HG03571 (cell line): ENCODE measurements at regions not wholly inside any gene's neighbourhood (a gene's known extent, or its start where the extent isn't known, plus 50 kb on each side); places are given as distances from the start of the nearest gene placed in this dataset.

Source experiments
- ATAC-seq: cut with Tn5 transposase; IDR thresholded peaks from one replicate; pipeline ENCODE4 v1.9.1; 2021; ENCODE audit not compliant: unreplicated experiment

DNA sequence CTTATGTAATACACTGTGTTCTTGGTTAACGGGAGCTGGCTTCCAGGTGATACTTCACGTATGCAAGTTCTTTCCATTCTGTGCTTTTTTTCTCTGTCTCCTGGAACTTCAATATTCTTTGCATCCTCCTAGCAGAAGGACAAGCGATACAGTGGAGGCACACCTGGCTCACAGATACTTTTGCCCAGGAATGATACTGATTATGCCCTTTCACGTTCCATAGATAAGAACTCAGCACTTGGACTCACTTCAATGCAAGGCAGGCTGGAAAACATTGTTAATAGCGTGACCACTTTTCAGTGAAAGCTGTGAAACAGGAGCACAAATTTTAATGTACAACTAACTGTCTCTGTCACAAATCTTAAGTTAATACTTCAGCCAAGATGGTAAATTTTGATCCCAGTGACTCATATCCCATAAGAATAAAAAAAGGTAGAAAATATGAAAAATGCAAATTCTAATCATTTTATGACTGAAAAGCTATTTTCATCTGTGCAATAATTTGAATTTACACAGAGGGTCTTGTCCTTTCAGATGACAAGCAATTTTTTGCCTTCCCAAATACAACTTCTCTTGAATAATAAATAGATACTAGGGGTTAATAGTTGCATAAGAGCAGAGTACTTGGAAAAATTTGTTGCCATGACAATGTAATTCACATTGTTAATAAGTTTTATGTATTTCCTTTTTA is 919.0 kb downstream of the GALC start:
- ATAC-seq = no peak

DNA sequence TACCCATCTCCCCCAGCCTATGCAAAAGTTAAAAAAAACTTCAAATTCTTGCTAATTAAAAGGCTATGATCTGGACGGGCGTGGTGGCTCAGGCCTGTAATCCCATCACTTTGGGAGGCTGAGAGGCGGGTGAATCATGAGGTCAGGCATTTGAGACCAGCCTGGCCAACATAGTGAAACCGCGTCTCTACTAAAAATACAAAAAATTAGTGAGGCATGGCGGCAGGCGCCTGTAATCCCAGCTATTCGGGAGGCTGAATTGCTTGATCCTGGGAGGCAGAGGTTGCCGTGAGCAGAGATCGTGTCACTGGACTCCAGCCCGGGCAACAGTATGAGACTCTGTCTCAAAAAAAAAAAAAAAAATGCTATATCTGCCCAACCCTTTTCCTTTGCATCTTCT is 925.4 kb downstream of the GALC start:
- no peak for ATAC-seq

DNA sequence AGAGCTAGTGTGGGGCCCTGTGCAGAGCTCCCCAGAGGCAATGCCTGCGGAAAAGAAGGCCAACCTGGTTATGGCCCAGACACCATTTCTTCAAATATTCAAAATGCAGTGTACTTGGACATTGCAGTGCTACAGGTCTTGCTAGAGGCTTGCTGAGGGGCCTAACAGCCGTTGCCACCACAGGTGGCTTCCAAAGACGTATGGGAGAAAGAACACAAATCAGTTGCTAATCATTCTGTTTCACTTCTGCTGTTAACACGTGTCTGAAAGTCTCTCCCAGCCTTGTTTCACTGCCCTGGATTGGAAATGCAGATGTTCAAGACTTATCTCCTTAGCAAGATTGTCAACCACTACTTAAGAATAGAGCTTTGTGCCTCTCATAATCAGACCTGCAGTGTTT is 925.9 kb downstream of the GALC start:
- ATAC-seq = no peak

DNA sequence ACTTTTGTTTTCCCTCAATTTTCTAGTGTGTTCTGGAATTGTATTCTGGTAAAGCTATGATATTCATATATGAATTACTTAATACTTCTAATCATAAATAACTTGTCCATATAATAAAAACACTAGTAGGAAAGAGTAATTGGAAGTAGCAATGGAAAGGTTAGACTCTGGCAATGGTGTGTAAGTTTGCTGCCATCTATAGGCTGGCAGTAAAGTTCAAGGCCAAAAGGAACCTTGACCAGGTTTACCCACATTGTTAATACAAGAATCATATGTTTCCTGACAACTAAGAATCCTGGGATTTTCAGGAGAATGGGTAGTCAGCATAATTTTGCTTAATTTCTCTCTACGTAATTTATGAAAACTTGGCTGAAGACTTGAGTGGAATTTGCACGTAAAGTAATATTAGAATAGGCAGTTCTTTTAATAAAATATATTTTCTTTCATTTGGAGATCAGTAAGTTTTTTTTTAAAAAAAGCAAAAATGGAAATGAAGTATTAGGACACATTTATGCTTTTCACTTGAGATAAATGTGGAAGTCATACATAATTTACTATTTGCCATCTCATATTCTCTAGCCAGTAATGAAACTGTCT is 926.7 kb downstream of the GALC start:
- no peak for ATAC-seq

DNA sequence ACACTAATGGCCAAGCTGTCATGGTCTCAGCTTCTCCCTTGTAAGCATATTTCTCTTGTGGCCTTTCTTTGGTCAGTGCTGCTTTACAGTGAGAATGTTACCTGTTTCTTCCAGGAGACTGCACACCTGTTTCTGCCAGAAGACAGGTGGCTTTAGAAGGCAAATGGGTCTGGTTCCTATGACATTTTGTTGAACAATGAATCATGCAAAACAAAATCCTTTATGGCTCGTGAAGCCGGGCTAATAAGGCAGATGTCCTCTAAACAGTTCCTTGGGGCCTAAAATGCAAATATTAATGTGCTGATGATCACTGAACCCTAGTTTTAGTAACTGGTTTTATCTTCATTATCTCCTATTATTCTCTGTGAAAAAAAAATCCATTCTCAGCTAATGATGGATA is 927.6 kb downstream of the GALC start:
- ATAC-seq = no peak

DNA sequence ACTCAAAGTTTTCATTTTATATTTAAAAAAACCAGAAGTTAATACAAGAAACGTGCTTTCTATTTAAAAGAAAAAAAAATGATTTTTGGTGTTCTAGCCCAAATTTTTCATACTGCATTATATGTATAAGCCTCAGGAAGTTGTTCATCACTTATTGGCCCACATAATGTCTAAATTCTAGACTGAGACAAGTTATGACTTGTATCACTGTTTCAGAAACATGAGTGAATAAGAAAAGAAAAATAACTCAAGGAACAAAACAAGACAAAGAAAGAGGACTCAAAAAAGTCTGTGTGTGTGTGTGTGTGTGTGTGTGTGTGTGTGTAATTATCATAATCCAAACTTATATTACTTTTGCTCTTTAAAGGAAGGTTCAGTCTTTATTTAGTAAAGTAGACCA is 929.8 kb downstream of the GALC start:
- no peak for ATAC-seq

DNA sequence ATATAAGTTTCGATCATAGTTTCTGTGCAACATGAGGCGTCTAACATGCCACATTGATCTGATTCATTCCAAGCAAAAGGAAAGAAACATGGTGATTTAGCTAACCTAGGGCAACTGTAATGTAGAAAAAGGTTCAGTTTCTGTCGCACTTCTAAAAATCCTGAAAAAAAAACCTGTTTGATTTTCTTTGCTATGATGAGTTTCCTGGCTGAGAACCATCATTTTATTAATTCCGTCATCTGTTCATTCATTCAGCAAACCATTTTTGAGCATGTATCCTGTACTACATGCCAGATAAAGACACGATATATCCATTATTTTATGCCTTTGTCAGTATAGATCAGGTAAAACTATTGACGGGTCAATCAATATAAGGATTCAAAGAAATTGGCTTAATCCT is 932.6 kb downstream of the GALC start:
- no peak for ATAC-seq

DNA sequence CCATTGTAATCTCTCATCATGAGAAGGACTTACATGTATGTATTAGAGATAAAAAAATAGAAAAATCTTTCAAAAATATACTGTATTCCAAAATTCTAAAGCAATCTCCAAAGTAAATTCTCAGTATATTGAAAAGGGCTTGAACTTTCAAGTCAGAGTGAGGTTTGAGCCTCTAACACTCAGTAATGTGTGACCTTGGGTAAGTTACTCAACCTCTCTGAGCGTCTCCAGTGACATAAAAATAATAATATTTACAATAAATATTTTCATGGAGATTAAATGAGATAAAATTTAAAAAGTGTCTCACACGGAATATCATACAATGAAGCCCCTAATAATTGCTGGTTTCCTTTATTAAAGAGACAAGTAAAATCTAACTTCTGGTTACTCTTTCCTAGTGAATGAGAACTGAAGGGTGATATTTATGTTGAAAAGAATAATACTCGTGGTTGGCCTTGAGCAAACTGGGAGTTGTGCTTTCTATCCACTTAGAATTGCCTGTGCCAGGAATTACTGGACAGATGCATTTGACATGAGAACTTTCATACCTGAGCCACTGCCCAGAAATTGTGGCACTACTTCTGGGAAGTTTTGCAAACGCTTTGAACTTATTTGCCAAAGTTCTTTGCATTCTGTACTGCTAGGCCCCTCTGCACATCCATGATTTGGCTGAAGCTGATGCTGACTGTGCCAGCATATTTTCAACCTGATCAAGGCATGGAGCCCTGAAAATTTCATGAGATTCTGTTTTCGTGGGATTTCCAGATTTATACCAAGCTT is 933.7 kb downstream of the GALC start:
- no peak for ATAC-seq

DNA sequence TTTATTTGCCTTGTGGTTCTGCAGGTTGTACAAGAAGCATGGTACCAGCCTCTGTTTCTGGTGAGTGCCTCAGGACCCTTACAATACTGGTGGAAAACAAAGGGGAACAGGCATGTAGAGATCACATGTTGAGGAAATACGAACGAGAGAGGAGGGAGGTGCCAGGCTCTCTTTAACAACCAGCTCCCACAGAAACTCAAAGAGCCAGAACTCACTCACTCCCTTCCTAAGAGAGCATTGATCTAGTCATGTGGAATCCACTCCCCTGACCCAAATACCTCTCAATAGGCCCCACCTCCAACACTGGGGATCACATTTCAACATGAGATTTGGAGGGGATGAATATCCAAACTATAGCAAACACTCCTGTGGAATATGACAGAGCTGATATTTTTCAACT is 938.0 kb downstream of the GALC start:
- ATAC-seq = no peak

DNA sequence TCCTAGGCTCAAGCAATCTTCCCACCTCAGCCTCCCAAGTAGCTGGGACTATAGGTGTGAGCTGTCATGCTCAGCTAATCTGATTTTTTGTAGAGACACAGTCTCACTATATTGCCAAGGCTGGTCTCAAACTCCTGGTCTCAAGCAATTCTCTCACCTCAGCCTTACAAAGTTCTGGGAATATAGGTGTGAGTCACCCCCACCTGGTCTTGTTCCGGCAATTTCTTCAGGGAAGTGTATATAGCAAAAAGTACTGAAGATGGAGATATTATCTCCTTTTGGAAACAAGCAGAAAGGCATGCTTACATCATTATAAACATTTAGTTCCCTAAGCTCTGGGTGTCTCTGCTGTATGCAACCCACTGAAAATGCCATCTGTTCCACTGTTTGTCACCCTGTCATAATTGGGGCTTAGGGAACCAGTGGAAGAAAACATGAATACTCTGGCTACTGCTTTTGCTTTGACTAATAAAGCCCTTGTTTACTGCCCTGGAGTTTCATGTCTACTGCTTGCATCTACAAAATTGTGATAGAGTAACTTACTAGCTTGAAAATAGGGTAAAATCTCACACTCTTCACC is 940.2 kb downstream of the GALC start:
- ATAC-seq = no peak

DNA sequence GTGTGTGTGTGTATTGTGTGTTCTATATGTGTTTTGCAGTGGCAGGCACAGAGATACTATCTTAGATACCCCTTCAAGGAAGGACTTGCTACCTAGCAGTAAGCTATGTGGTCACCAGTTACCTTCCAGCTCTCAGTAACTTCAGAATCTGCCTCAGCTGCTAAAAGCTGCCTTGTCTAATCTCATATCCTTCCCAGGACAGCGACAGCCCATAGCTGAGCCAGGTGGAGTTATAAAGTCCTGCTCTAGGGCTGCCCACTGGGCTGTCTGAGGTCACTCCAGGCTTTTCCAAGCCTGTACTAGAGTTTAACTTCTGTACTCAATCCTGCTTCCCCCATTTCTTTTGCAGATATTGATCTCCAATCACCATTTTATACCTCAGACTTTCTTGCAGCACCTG is 942.6 kb downstream of the GALC start:
- no peak for ATAC-seq

DNA sequence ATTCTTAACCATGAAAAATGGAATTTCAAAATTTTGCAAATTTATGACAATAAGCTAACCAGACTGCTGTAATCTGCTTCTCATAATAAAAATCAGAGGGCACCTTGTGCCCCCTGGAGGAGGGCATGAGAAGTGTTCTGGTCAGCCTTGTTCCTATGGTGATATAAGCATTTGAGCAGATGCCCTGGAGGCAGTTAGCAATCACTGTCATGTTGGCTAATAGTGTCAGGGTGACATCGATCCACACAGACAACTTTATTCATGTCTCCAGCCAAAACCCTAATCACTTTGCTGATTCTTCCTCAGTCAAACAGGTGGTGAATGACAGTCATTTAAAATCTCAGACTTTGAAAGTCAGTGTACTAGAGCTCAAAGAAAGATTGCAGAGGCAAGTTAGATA is 943.0 kb downstream of the GALC start:
- ATAC-seq = no peak

DNA sequence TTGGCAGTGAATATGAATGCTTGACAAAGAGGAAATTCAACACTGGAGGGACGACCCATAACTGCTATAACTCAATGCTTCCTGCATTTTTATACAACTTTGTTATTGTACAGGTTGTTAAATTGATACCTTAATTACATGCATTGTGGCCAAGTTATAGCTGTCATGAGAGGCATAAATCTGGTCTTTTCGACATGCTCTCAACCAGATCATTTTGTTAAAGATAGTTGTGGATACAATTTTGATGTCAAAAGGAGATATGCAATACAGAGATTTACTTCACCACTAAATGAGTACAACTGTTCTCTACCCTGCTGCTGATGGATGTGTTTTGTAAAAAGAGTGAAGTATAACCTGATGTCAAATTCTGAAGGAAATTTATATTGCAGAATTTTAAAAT is 946.0 kb downstream of the GALC start:
- ATAC-seq = no peak

DNA sequence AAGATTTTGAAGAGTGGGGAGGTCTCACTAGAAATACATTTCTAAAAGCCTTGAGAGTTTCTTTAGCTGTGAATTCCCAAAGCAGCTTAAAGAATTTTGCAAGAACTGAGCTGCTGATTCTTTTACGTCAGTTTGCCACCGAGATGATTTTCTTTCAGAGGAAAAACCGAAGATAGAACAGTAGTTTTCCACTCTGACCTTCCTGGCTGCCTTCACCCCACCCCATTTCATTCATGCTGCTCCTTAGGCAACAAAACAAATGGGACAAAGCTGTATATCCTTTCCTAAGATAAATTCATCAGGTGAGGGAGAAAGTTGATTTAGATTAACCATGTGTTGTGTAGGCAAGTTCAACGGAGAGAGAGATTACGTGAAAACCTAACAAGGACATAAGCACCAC is 947.0 kb downstream of the GALC start:
- ATAC-seq = no peak

DNA sequence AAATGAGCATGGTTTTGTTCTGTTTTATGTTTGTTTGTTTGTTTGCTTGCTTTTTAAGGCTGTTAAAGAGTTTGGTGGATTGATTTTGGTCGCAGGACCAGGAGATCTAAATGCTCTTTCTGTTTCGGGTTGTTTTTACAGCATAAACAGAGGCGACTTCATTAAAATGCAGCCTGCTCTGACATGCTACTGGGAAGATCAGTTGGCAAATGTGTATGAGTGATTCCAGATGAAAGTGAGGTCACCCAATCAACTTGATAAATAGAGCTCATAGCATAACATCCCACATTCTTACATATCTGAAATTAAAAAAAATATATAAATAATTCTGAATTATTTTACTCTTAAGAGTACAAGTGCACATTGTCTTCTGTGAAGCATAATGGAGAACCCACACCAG is 947.7 kb downstream of the GALC start:
- ATAC-seq = no peak

DNA sequence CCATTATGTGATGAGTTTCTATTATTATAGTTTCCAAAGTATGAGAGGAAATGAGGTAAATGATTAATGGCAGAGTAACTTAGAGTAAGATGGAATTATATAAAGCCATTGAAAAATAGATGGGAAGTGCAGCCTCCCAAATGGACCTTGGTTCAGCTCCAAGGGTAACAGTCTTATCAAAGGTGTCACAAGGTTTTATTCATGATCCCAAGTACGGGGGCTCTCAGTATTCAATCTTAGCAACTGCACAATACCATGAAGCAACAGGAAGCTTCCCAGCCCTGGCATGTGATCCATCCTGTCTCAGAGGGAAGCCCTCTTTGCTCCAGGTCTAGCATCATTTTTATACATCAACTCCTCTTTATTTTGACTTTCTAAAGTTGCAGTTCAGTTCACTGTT is 948.2 kb downstream of the GALC start:
- no peak for ATAC-seq

DNA sequence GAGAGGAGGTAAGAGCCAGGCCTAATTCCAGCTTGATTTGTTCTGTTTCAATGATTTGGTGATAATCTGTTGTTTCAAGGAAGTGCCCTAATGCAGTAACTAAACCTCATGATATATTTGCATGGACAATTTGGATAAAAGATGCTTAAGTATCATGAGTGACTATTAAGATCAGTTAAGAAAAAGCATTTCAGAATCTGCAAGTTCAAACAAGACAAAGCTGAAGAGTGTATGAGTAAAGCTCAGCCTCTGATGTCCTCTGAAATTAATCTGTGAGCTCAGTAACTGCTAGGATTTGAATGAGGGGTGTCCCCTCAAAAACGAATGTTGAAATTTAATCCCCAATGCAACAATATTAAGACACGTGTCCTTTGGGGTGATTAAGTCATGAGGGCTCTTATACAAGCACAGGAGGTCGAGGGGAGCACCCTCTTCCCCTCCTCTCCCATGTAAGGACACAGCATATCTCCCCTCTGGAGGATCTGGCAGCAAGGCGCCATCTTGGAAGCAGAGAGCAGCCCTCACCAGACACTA is 949.2 kb downstream of the GALC start:
- ATAC-seq = no peak

DNA sequence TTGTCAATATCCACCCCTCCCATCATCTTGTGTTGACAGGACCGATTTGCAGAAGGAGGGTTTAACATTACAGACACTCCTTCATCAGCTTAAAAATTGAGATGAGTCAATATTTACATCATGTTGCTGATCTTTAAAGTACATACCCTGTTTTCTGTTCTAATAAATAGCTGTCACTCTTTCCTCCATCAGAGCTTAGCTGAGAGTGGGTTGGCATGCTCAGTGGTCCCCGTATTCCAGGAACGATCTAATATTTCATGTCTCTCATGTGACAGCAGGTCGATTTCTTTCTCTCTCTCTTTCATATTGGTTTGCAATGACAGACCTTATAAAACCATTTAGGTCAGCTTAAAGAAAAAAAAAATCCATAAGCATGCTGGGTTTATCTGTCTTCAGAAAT is 950.6 kb downstream of the GALC start:
- ATAC-seq = no peak

DNA sequence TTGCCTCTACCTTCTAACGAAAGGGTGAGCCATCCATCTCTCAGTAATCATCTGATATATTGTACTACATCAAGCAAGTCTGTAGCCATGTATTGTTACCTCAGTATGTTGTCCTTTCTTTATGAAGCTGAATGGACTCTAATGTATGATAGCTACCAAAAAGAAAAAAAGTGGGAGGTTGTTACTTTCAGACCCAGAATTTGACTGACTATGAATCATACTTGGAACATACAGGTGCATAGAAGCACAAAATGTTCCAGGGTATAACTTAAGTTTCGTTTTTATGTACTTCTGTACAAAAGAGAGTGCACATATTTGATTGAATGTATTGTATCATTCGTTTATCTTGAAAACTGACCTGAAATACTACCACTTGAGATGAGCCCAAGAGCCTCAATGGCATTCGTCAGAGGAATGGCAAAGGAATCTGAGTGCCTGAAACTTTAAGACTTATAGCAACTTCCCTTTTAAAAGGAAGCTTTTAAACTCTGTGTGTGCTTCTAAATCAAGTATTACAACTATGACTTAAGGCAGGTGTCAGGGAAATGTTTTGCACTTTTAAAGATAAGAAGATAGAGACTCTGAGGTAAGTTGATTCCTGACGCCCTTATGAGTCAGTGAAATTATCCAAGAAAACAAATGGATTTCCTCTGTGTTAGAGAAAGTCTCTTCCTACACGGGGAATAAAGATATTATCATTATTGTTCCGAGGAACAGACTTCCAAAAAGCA is 951.5 kb downstream of the GALC start:
- ATAC-seq = no peak

DNA sequence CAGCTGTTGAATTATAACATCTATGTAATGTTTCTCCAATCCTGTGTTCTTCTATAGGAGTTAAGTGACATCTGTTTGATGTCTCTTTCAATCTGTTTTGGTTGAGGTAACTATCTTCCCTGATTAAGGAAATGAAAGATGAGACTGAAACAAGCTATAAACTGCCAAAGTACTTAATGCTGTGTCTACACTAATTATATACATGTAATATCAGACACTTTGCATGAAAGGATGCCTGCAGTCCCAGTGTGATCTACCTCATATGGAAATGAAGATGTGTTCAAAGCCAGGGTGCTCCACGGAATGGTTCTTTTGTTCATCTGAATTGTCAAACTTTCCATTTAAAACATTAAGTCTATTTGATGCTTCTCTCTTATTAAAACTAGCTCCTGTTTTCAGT is 958.3 kb downstream of the GALC start:
- ATAC-seq = no peak

DNA sequence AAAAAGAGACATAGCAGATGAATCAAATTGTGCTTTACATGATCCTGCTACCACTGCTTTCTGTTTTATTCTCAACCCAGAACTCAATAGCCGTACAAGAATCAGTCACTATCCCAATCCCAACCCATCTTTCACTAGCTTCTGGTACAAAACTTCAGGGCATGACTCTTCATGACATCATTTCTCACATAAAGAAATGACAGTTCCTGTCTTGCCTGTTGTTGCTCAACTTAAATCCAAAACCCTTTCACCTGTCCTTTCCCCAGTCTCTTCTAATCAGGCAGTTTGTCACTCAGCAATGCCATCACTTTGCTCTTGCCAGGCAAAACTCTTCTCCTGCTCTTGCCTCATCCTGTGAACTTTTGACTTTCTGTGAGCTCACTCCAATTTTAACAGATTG is 962.8 kb downstream of the GALC start:
- ATAC-seq = no peak
